B cell (primary cell): ENCODE measurements at regions not wholly inside any gene's neighbourhood (a gene's known extent, or its start where the extent isn't known, plus 50 kb on each side); places are given as distances from the start of the nearest gene placed in this dataset.

Experiments
- ATAC-seq: fragments of 200-7000 bp; cut with Tn5 transposase; one replicate; pipeline ENCODE4 v1.10.0; 2021; ENCODE audit warnings: low read depth, mild to moderate bottlenecking, moderate number of reproducible peaks, moderate library complexity
- CTCF ChIA-PET: fragments of 350-600 bp; sonication (Branson Sonifier 250); formaldehyde crosslinking; loops from one replicate; lab custom pipeline; 2021; ENCODE audit warnings: antibody characterized with exemption, inconsistent platforms; lab: Charles Lee
- POLR2A ChIA-PET: fragments of 350-600 bp; sonication (Branson Sonifier 250); formaldehyde crosslinking; loops from one replicate; lab custom pipeline; 2021; ENCODE audit warnings: antibody characterized with exemption; lab: Charles Lee
- DNase-seq: peaks from one replicate; pipeline ENCODE4 v3.0.0; 2013
- H2AFZ ChIP-seq: 2 replicates; pipeline ENCODE4 v1.6.1; 2012; ENCODE audit warnings: mild to moderate bottlenecking, low read depth, low read length; ENCODE audit not compliant: insufficient read depth, poor library complexity, severe bottlenecking
- H3K27ac ChIP-seq, 2 donors: 1 replicate in 1 of 2; 2 replicates in 1 of 2; pipeline ENCODE4 v1.5.1; 2012 to 2013; ENCODE audit warnings: low read length in 2 of 2, mild to moderate bottlenecking in 2 of 2, moderate library complexity in 1 of 2
- H3K27me3 ChIP-seq, 4 experiments: fragments of 200-600 bp in 1 of 4; sonication (generic) in 1 of 4; replicated peaks in 1 of 4; 1 replicate in 2 of 4; 2 replicates in 2 of 4; pipeline versions ENCODE4 v1.6.1 to v1.7.0; 2013 to 2016; ENCODE audit warnings: low read length in 3 of 4, mild to moderate bottlenecking in 2 of 4, mixed read lengths in 1 of 4, moderate library complexity in 1 of 4; ENCODE audit not compliant: insufficient read depth in 4 of 4, control insufficient read depth in 3 of 4; ENCODE audit errors: control extremely low read depth in 1 of 4
- H3K36me3 ChIP-seq, 2 experiments: replicated peaks in 1 of 2; 1 replicate in 1 of 2; 2 replicates in 1 of 2; pipeline versions ENCODE4 v1.6.1 to v1.7.1; 2013; ENCODE audit warnings: low read length in 1 of 2; ENCODE audit not compliant: insufficient read depth in 2 of 2, control insufficient read depth in 1 of 2; ENCODE audit errors: control extremely low read depth in 1 of 2, extremely low read depth in 1 of 2
- H3K4me1 ChIP-seq, 2 donors: fragments of 200-600 bp in 1 of 2; sonication (generic) in 1 of 2; 1 replicate in 1 of 2; 2 replicates in 1 of 2; pipeline versions ENCODE4 v1.5.1 to v1.6.1; 2013 to 2017; ENCODE audit warnings: low read length in 2 of 2; ENCODE audit not compliant: control insufficient read depth in 2 of 2, insufficient read depth in 2 of 2
- H3K4me2 ChIP-seq: replicated peaks from 2 replicates; pipeline ENCODE3; 2012; ENCODE audit warnings: mild to moderate bottlenecking, low read depth, low read length; ENCODE audit not compliant: poor library complexity, severe bottlenecking
- H3K4me3 ChIP-seq, 5 experiments: fragments of 200-600 bp in 1 of 5; sonication (generic) in 1 of 5; 1 replicate in 3 of 5; 2 replicates in 2 of 5; pipeline versions ENCODE4 v1.5.1 to v1.7.0; 2011 to 2016; ENCODE audit warnings: low read length in 4 of 5, mild to moderate bottlenecking in 4 of 5, low read depth in 2 of 5, control low read depth in 1 of 5, moderate library complexity in 1 of 5; ENCODE audit not compliant: insufficient read depth in 1 of 5; ENCODE audit errors: control extremely low read depth in 1 of 5, extremely low read depth in 1 of 5
- H3K79me2 ChIP-seq: fragments of 200-600 bp; sonication (generic); one replicate; pipeline ENCODE4 v1.6.0; 2016; ENCODE audit warnings: low read length; ENCODE audit not compliant: control insufficient read depth, insufficient read depth
- H3K9ac ChIP-seq: fragments of 200-600 bp; sonication (generic); 2 replicates; pipeline ENCODE4 v1.6.1; 2017; ENCODE audit warnings: mild to moderate bottlenecking, low read length, moderate library complexity
- H3K9me3 ChIP-seq, 3 donors: one replicate each; pipeline versions ENCODE4 v1.6.1 to v1.7.1; 2013; ENCODE audit warnings: low read length in 2 of 3; ENCODE audit not compliant: control insufficient read depth in 2 of 3, insufficient read depth in 1 of 3; ENCODE audit errors: control extremely low read depth in 1 of 3
- H4K20me1 ChIP-seq: 2 replicates; pipeline ENCODE4 v1.6.0; 2012; ENCODE audit warnings: mild to moderate bottlenecking, low read length; ENCODE audit not compliant: insufficient read depth, control insufficient read depth, poor library complexity, severe bottlenecking
- H3K27ac Mint-ChIP-seq: one replicate; pipeline ENCODE4 v1.8.0; 2021; ENCODE audit warnings: mixed read lengths
- H3K27me3 Mint-ChIP-seq: one replicate; pipeline ENCODE4 v1.8.0; 2021; ENCODE audit warnings: mixed read lengths
- H3K4me1 Mint-ChIP-seq: one replicate; pipeline ENCODE4 v1.8.0; 2021; ENCODE audit warnings: mixed read lengths
- H3K4me3 Mint-ChIP-seq: one replicate; pipeline ENCODE4 v1.8.0; 2021; ENCODE audit warnings: mixed read lengths
- H3K9me3 Mint-ChIP-seq: one replicate; pipeline ENCODE4 v1.8.0; 2022; ENCODE audit warnings: mixed read lengths; ENCODE audit not compliant: insufficient read depth
- EZH2 ChIP-seq: IDR thresholded peaks from 2 replicates; pipeline ENCODE4 v1.6.1; 2012; ENCODE audit warnings: borderline replicate concordance, low read depth, mild to moderate bottlenecking, moderate library complexity, low read length; ENCODE audit not compliant: insufficient read depth, poor library complexity, severe bottlenecking
- WGBS: methylation state at CpG from one replicate; pipeline ENCODE4 v1.1.5; 2013; ENCODE audit warnings: missing lambda C conversion rate; ENCODE audit not compliant: insufficient coverage; 5-methylcytosine and 5-hydroxymethylcytosine counted together
- intact Hi-C: fragments of 100-400 bp; cut with micrococcal nuclease; formaldehyde crosslinking; loops from one replicate; pipeline ENCODE4 v1.10.0; 2022
- TF ChIP-seq, protein P1 (sequence below): fragments of 200-600 bp; IDR thresholded peaks from one replicate; pipeline ENCODE4 v1.8.0; 2022; ENCODE audit warnings: antibody characterized with exemption, mild to moderate bottlenecking

DNA sequence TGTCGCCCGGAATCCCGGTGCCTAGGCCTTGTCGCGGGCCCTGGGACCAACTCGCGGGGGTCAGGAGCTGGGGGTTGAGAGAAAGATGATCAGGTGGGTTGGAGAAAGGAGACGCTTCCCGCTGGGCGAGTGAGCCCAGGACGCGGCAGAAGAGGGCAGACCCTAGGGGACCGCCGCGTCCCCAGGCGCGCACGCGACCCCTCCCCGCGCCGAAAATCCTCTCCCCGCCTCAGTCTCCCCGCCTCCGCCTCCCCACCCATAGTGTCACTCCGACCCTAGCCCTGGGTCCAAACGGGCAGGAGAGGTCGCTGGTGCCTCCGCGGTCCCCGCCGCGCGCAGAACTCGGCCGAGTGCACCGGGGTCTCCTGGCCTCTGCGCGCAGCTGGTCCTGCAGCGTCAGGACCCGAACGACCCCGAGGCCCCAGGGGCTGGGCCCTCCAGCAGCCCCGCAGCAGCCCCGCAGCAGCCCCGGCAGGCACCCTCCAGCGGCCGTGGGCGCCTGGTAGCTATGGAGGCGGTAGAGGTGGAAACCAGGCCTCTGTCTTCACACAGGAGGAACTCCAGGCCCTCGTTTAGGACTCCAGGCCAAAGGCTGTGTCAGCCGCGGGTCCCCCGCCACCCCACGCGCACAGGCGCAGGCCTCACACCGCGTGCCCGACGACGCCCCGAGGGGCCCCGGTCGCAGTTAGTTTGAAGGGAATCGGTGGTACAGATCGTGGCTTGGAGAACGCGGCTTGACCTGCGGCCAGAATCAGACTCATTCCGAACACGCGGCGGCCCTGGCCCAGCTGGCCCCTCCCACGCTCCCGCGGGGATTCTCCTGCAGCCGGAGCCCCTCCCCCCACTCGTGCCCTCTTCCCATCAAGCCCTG, 60.1 kb upstream of the EIF5 start:
- Histone ChIP-seq H3K27ac (no peak overlapping the region), H3K4me3 (no peak overlapping the region), H3K9ac (no peak overlapping the region), H3K4me1 (no peaks in the 10 kb centered on the region), H3K4me2 (no peak overlapping the region), H3K9me3 (peaks cover 2 to 18% (median 4%) of the 10 kb centered on the region in 3 donors), H3K27me3 (peaks cover 0 to 42% (median 21%) of the 10 kb centered on the region in 4 experiments), H3K79me2 (no peaks in the 10 kb centered on the region), H4K20me1 (no peaks in the 10 kb centered on the region), H2AFZ (no peak overlapping the region), H3K36me3 (no peaks in the 10 kb centered on the region)
- Mint-ChIP-seq H3K27me3 (peaks cover 45% of the 10 kb centered on the region), H3K27ac (no peak overlapping the region), H3K4me3 (no peak overlapping the region), H3K9me3 (peaks cover 3% of the 10 kb centered on the region), H3K4me1 (no peaks in the 10 kb centered on the region)
- ChIA-PET POLR2A (no interaction called here), CTCF (no interaction called here)
- intact Hi-C loops, result no loop called here
- no peak for TF ChIP-seq EZH2
- TF ChIP-seq, protein P1, sequence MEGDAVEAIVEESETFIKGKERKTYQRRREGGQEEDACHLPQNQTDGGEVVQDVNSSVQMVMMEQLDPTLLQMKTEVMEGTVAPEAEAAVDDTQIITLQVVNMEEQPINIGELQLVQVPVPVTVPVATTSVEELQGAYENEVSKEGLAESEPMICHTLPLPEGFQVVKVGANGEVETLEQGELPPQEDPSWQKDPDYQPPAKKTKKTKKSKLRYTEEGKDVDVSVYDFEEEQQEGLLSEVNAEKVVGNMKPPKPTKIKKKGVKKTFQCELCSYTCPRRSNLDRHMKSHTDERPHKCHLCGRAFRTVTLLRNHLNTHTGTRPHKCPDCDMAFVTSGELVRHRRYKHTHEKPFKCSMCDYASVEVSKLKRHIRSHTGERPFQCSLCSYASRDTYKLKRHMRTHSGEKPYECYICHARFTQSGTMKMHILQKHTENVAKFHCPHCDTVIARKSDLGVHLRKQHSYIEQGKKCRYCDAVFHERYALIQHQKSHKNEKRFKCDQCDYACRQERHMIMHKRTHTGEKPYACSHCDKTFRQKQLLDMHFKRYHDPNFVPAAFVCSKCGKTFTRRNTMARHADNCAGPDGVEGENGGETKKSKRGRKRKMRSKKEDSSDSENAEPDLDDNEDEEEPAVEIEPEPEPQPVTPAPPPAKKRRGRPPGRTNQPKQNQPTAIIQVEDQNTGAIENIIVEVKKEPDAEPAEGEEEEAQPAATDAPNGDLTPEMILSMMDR, result no peak
- ATAC-seq (no peak), DNase-seq (no peak)
- 22% methylated on average over 76 of the region's 79 CpGs for WGBS

DNA sequence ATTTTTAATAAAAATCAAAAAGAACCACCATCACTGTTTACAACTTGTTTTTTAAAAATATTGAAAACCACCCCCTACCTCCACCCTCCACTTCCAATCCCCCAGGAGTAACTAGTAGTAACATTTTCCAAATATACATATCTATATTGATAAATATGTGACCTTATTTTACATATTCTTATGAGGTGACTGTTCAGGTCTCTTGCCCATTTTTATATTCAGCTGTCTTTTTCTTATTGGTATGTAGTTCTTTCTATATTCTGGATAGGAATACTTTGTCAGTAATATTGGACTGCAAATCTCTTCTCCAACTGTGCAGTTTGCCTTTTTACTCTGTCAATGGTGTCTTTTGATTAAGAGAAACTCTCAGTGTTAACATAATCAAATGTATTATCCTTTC, 59.0 kb upstream of the EIF5 start:
- Histone ChIP-seq H3K4me3 (no peak overlapping the region), H3K9me3 (peaks cover 2 to 24% (median 4%) of the 10 kb centered on the region in 3 donors), H3K27me3 (peaks cover 0 to 39% (median 20%) of the 10 kb centered on the region in 4 experiments), H4K20me1 (no peaks in the 10 kb centered on the region), H3K9ac (no peak overlapping the region), H3K4me1 (peaks cover 6 to 7% of the 10 kb centered on the region in 2 donors), H2AFZ (no peak overlapping the region), H3K79me2 (no peaks in the 10 kb centered on the region), H3K36me3 (no peaks in the 10 kb centered on the region), H3K4me2 (no peak overlapping the region), H3K27ac (no peak overlapping the region)
- H3K27ac Mint-ChIP-seq, result no peak overlapping the region
- ATAC-seq (no peak), DNase-seq (no peak)
- H3K4me1 Mint-ChIP-seq, result peaks cover 6% of the 10 kb centered on the region
- CTCF ChIA-PET, result interaction anchor here (0.6 kb wide), 1 partner anchor 15 kb away, joined by 3 read pairs; no protein-coding TSS in a partner anchor
- no peak overlapping the region for H3K4me3 Mint-ChIP-seq
- intact Hi-C loops, result no loop called here
- H3K27me3 Mint-ChIP-seq, result peaks cover 45% of the 10 kb centered on the region
- TF ChIP-seq, protein P1, result no peak
- TF ChIP-seq EZH2, result no peak
- POLR2A ChIA-PET, result no interaction called here
- H3K9me3 Mint-ChIP-seq, result peaks cover 3% of the 10 kb centered on the region
